ENCODE measurements at regions not wholly inside any gene's neighbourhood (a gene's known extent, or its start where the extent isn't known, plus 50 kb on each side); places are given as distances from the start of the nearest gene placed in this dataset.

DNA sequence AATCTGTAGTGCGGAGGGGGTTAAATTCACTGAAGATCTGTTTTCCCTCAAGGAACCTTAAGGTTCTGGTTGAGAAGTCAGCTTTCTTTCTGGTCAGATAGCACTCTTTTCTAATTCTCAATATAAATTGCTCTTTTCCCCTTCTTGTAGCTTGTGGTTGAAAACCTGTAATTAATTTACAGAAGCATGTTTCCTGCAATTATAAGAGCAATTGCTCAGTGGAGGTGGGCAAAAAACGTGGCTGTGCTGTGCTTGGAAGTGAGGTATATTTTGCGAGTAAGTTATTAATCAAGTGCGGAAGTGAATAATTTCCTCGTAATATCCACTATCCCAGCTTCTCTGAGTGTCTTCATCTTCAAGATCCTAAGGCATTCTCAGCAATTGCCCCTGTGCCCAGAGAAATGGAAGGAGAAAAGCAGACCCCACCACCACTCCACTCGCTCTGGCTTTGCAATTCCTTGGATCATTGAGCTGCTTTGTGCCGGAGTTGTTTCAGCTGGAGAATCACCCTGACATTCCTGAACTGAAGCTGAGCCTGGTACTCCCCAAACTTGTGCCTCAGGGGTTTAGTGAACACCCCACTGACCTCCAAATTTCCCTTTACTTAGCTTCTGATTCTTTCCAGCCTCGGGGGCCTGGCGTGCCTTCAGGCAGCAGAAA lies 140.6 kb downstream of the LRRC70 start:
- H3K4me1 ChIP-seq (ENCODE audit: control insufficient read depth, insufficient read depth, low read length), result no peaks in the 10 kb centered on the region
- H3K4me2 ChIP-seq (ENCODE audit: control insufficient read depth, insufficient read depth), result no peak overlapping the region
- no TSS peak for BruUV-seq (replicated peaks)
- no peaks in the 10 kb centered on the region for H4K20me1 ChIP-seq (ENCODE audit: control insufficient read depth, insufficient read depth)
- H3K4me3 ChIP-seq, result no peak overlapping the region
- no peak overlapping the region for H2AFZ ChIP-seq (ENCODE audit: control insufficient read depth, low read depth, low read length)
- no peaks in the 10 kb centered on the region for H3K36me3 ChIP-seq (ENCODE audit: control insufficient read depth in 2 of 2, insufficient read depth in 2 of 2, low read length in 1 of 2)
- no peak overlapping the region for H3K27ac ChIP-seq (ENCODE audit: control insufficient read depth, insufficient read depth)
- ChIA-PET POLR2A (interaction anchor here (0.6 to 2.7 kb wide), 3 partner anchors 9 to 44 kb away, joined by 3 to 8 read pairs (median 4); no protein-coding TSS in a partner anchor), SMC1A (ENCODE audit: uncharacterized antibody, unreplicated experiment) (interaction anchor here (0.6 to 4.2 kb wide), 23 partner anchors 9 to 256 kb away, joined by 3 to 30 read pairs (median 4); no protein-coding TSS in a partner anchor), CTCF (interaction anchor here (0.6 to 2.5 kb wide), 24 partner anchors 8 to 316 kb away, joined by 3 to 12 read pairs (median 3); partner anchors contain the start of gene DIMT1), RAD21 (ENCODE audit: unreplicated experiment) (interaction anchor here (0.8 to 3.7 kb wide), 9 partner anchors 12 to 305 kb away, joined by 3 to 22 read pairs (median 5); no protein-coding TSS in a partner anchor)
- H3K79me2 ChIP-seq (ENCODE audit: control insufficient read depth, insufficient read depth, low read length), result no peaks in the 10 kb centered on the region
- H3K9ac ChIP-seq (ENCODE audit: control insufficient read depth, insufficient read depth, low read length), result no peak overlapping the region
- intact Hi-C loops (cut with micrococcal nuclease; ENCODE audit: unreplicated experiment) (loop anchor here (2.0 kb wide), 1 partner anchor 258 kb away; no protein-coding TSS in a partner anchor), in situ Hi-C loops (cut with MboI) (no loop called here)
- FAIRE-seq, result no peak
- H3K27me3 ChIP-seq (replicated peaks in 1 of 2; ENCODE audit: control insufficient read depth in 2 of 2, insufficient read depth in 2 of 2, low read length in 1 of 2), result no peaks in the 10 kb centered on the region; a peak in 1 of 4 replicates
- 62% methylated on average over 9 of the region's 9 CpGs for WGBS (ENCODE audit: insufficient coverage, insufficient replicate concordance, low lambda C conversion rate, missing lambda C conversion rate)
- no peaks in the 10 kb centered on the region for H3K9me3 ChIP-seq (replicated peaks; ENCODE audit: control insufficient read depth, insufficient read depth, low read length)
- DNase-seq (ENCODE audit: low read depth, low spot score), result no peak
- no peak for ATAC-seq
- no peak for TF ChIP-seq SPI1 (IDR thresholded peaks at IDR 0.05; ENCODE audit: borderline replicate concordance, insufficient read depth, low read depth, low read length)
- no peak for TF ChIP-seq PML (IDR thresholded peaks at IDR 0.05; ENCODE audit: low read length)
- TF ChIP-seq BCL11A (IDR thresholded peaks at IDR 0.05; ENCODE audit: low read depth, low read length), result no peak
- no peak for TF ChIP-seq SMAD1 (IDR thresholded peaks at IDR 0.05; ENCODE audit: low read depth, partially characterized antibody)
- TF ChIP-seq BHLHE40 (IDR thresholded peaks at IDR 0.05; ENCODE audit: borderline replicate concordance in 1 of 2, low read depth in 2 of 2, low read length in 1 of 2), result no peak
- no peak for TF ChIP-seq TCF12 (IDR thresholded peaks at IDR 0.05; ENCODE audit: low read depth, low read length)
- no peak for TF ChIP-seq NFXL1 (IDR thresholded peaks at IDR 0.05; ENCODE audit: borderline replicate concordance)
- no peak for TF ChIP-seq POLR2A (IDR thresholded peaks at IDR 0.05; ENCODE audit: low read depth, low read length)
- TF ChIP-seq, protein P1, sequence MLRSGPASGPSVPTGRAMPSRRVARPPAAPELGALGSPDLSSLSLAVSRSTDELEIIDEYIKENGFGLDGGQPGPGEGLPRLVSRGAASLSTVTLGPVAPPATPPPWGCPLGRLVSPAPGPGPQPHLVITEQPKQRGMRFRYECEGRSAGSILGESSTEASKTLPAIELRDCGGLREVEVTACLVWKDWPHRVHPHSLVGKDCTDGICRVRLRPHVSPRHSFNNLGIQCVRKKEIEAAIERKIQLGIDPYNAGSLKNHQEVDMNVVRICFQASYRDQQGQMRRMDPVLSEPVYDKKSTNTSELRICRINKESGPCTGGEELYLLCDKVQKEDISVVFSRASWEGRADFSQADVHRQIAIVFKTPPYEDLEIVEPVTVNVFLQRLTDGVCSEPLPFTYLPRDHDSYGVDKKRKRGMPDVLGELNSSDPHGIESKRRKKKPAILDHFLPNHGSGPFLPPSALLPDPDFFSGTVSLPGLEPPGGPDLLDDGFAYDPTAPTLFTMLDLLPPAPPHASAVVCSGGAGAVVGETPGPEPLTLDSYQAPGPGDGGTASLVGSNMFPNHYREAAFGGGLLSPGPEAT (IDR thresholded peaks at IDR 0.05; ENCODE audit: low read depth), result no peak
- no peak for TF ChIP-seq ESRRA (IDR thresholded peaks at IDR 0.05; ENCODE audit: low read length)
- TF ChIP-seq STAT3 (IDR thresholded peaks at IDR 0.05; ENCODE audit: low read depth, low read length), result no peak
- TF ChIP-seq MEF2A (IDR thresholded peaks at IDR 0.05; ENCODE audit: insufficient read depth, low read depth, low read length), result no peak
- TF ChIP-seq, protein P2, sequence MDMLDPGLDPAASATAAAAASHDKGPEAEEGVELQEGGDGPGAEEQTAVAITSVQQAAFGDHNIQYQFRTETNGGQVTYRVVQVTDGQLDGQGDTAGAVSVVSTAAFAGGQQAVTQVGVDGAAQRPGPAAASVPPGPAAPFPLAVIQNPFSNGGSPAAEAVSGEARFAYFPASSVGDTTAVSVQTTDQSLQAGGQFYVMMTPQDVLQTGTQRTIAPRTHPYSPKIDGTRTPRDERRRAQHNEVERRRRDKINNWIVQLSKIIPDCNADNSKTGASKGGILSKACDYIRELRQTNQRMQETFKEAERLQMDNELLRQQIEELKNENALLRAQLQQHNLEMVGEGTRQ (IDR thresholded peaks at IDR 0.05; ENCODE audit: borderline replicate concordance, low read depth, low read length), result no peak
- TF ChIP-seq, protein P3, sequence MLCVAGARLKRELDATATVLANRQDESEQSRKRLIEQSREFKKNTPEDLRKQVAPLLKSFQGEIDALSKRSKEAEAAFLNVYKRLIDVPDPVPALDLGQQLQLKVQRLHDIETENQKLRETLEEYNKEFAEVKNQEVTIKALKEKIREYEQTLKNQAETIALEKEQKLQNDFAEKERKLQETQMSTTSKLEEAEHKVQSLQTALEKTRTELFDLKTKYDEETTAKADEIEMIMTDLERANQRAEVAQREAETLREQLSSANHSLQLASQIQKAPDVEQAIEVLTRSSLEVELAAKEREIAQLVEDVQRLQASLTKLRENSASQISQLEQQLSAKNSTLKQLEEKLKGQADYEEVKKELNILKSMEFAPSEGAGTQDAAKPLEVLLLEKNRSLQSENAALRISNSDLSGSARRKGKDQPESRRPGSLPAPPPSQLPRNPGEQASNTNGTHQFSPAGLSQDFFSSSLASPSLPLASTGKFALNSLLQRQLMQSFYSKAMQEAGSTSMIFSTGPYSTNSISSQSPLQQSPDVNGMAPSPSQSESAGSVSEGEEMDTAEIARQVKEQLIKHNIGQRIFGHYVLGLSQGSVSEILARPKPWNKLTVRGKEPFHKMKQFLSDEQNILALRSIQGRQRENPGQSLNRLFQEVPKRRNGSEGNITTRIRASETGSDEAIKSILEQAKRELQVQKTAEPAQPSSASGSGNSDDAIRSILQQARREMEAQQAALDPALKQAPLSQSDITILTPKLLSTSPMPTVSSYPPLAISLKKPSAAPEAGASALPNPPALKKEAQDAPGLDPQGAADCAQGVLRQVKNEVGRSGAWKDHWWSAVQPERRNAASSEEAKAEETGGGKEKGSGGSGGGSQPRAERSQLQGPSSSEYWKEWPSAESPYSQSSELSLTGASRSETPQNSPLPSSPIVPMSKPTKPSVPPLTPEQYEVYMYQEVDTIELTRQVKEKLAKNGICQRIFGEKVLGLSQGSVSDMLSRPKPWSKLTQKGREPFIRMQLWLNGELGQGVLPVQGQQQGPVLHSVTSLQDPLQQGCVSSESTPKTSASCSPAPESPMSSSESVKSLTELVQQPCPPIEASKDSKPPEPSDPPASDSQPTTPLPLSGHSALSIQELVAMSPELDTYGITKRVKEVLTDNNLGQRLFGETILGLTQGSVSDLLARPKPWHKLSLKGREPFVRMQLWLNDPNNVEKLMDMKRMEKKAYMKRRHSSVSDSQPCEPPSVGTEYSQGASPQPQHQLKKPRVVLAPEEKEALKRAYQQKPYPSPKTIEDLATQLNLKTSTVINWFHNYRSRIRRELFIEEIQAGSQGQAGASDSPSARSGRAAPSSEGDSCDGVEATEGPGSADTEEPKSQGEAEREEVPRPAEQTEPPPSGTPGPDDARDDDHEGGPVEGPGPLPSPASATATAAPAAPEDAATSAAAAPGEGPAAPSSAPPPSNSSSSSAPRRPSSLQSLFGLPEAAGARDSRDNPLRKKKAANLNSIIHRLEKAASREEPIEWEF (IDR thresholded peaks at IDR 0.05; ENCODE audit: insufficient replicate concordance, low read depth, low read length), result no peak
- TF ChIP-seq CHD2 (IDR thresholded peaks at IDR 0.05; ENCODE audit: borderline replicate concordance, low read depth, low read length), result no peak
- TF ChIP-seq GATAD2B (conservative IDR thresholded peaks at IDR 0.05; ENCODE audit: low read depth), result no peak
- no peak for TF ChIP-seq SMC3 (IDR thresholded peaks at IDR 0.05; ENCODE audit: borderline replicate concordance, low read length)

All from GM12878 (cell line).